HEK293T (cell line): ENCODE measurements at regions not wholly inside any gene's neighbourhood (a gene's known extent, or its start where the extent isn't known, plus 50 kb on each side); places are given as distances from the start of the nearest gene placed in this dataset.

Experiments
- BHLHE40 ChIP-seq: fragments of 450-650 bp; IDR thresholded peaks from 2 replicates; pipeline ENCODE4 v1.6.1; 2016; ENCODE audit warnings: mild to moderate bottlenecking, moderate library complexity, borderline replicate concordance
- ELF4 ChIP-seq: fragments of 450-650 bp; IDR thresholded peaks from 2 replicates; pipeline ENCODE4 v1.6.1; 2017; ENCODE audit warnings: antibody characterized with exemption
- SP1 ChIP-seq: fragments of 450-650 bp; IDR thresholded peaks from 2 replicates; pipeline ENCODE4 v1.6.1; 2017
- SUZ12 ChIP-seq: fragments of 450-650 bp; IDR thresholded peaks from 2 replicates; pipeline ENCODE4 v1.6.1; 2016; ENCODE audit warnings: mild to moderate bottlenecking
- TF ChIP-seq, protein P1 (sequence below): fragments of 450-650 bp; IDR thresholded peaks from 2 replicates; pipeline ENCODE4 v1.6.1; 2016

DNA sequence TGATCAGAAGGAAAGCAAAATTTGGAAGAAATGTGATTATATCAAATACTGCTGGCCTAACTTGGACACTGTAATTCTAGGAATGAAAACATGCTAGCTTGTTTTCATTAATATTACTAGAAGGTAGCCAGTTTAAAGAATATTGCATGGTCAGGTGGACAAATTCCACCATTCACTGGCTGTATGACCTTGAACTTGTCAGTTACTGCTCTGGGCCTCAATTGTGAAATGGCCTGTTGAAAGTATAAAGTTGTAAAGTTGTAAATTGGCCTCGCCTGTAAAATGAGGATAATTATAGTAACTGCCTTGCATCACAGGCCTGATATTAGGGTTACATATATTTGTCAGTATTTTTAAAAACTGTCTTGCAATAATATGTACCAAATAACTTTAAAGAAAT lies 398.4 kb upstream of the CHST9 start:
- TF ChIP-seq SUZ12 (no peak), ELF4 (no peak), BHLHE40 (no peak), SP1 (no peak)
- TF ChIP-seq, protein P1, sequence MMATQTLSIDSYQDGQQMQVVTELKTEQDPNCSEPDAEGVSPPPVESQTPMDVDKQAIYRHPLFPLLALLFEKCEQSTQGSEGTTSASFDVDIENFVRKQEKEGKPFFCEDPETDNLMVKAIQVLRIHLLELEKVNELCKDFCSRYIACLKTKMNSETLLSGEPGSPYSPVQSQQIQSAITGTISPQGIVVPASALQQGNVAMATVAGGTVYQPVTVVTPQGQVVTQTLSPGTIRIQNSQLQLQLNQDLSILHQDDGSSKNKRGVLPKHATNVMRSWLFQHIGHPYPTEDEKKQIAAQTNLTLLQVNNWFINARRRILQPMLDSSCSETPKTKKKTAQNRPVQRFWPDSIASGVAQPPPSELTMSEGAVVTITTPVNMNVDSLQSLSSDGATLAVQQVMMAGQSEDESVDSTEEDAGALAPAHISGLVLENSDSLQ, result no peak
